ENCODE measurements at regions not wholly inside any gene's neighbourhood (a gene's known extent, or its start where the extent isn't known, plus 50 kb on each side); places are given as distances from the start of the nearest gene placed in this dataset.

- Histone ChIP-seq H3K4me3 (no peak overlapping the region), H3K27ac (no peak overlapping the region), H3K27me3 (no peaks in the 10 kb centered on the region), H3K4me1 (peaks cover 0 to 11% of the 10 kb centered on the region in 2 donors), H3K36me3 (no peaks in the 10 kb centered on the region), H3K9me3 (peaks cover 0 to 4% of the 10 kb centered on the region in 2 donors)
- TF ChIP-seq, protein P1, sequence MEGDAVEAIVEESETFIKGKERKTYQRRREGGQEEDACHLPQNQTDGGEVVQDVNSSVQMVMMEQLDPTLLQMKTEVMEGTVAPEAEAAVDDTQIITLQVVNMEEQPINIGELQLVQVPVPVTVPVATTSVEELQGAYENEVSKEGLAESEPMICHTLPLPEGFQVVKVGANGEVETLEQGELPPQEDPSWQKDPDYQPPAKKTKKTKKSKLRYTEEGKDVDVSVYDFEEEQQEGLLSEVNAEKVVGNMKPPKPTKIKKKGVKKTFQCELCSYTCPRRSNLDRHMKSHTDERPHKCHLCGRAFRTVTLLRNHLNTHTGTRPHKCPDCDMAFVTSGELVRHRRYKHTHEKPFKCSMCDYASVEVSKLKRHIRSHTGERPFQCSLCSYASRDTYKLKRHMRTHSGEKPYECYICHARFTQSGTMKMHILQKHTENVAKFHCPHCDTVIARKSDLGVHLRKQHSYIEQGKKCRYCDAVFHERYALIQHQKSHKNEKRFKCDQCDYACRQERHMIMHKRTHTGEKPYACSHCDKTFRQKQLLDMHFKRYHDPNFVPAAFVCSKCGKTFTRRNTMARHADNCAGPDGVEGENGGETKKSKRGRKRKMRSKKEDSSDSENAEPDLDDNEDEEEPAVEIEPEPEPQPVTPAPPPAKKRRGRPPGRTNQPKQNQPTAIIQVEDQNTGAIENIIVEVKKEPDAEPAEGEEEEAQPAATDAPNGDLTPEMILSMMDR (IDR thresholded peaks at IDR 0.05) = no peak
- no peak for DNase-seq (ENCODE audit: low spot score)
These were observed 136.2 kb upstream of the RASSF8 start for GRCh38 chr12:25822281-25822680.

- TF ChIP-seq, protein P1 (IDR thresholded peaks at IDR 0.05) = no peak
- no peaks in the 10 kb centered on the region for H3K9me3 ChIP-seq
- H3K27ac ChIP-seq = no peak overlapping the region
- H3K36me3 ChIP-seq = no peaks in the 10 kb centered on the region
- peaks cover 0 to 23% of the 10 kb centered on the region in 2 donors for H3K4me1 ChIP-seq
- no peaks in the 10 kb centered on the region for H3K27me3 ChIP-seq
- DNase-seq (ENCODE audit: low spot score) = no peak
- no peak overlapping the region for H3K4me3 ChIP-seq
These were observed 133.7 kb upstream of the RASSF8 start for GRCh38 chr12:25824734-25825133.

- no peak overlapping the region for H3K27ac ChIP-seq
These were observed 133.0 kb upstream of the RASSF8 start for GRCh38 chr12:25825446-25825845.

DNA sequence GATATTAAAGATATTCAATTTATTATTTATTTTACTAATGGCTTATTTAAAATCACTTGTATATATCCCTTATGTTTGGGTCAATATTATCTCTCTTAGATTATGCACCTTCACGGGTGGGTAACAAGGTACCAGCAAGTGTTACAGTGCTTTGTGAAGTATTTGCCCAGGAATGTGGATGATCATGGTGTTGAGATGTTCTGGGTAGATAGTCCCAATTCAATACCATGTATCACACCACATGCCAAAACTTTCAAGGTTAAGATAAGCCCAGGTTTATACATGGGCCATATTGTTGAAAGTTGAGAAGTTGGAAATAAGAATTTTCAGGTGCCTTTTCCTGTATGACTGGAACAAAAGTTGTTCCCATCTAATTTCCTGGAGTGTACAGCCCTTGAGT lies 131.3 kb upstream of the RASSF8 start:
- no peaks in the 10 kb centered on the region for H3K9me3 ChIP-seq
- no peaks in the 10 kb centered on the region for H3K36me3 ChIP-seq
- H3K27me3 ChIP-seq = no peaks in the 10 kb centered on the region
- TF ChIP-seq, protein P1 (IDR thresholded peaks at IDR 0.05) = no peak
- no peak overlapping the region for H3K4me3 ChIP-seq
- DNase-seq (ENCODE audit: low spot score) = no peak
- peaks cover 0 to 23% of the 10 kb centered on the region in 2 donors for H3K4me1 ChIP-seq
- H3K27ac ChIP-seq = no peak overlapping the region

More at GRCh38 chr12:25825446-25825845, 133.0 kb upstream of the RASSF8 start:
- H3K4me3 ChIP-seq = no peak overlapping the region
- no peaks in the 10 kb centered on the region for H3K27me3 ChIP-seq
- no peak for DNase-seq (ENCODE audit: low spot score)
- H3K4me1 ChIP-seq = peaks cover 0 to 23% of the 10 kb centered on the region in 2 donors
- no peaks in the 10 kb centered on the region for H3K36me3 ChIP-seq
- no peaks in the 10 kb centered on the region for H3K9me3 ChIP-seq
- TF ChIP-seq, protein P1 (IDR thresholded peaks at IDR 0.05) = no peak

DNA sequence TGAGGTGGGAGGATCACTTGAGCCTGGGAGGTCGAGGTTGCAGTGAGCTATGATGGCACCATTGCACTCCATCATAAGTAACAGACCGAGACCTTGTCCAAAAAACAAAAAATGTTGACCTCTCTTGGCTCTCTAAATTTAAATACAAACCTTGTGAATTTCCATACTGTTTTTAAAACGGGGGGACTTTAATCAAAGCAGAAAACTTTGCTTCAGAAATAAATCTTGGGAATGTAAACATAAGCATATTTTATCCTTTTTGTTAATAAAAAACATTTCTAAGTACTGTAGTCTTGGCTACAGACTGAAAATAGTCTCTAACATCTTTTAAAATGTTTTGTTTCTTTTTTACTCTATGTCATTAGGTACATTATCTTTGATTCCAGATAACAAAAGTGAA lies 130.7 kb upstream of the RASSF8 start:
- Histone ChIP-seq H3K9me3 (no peaks in the 10 kb centered on the region), H3K27me3 (no peaks in the 10 kb centered on the region), H3K4me3 (no peak overlapping the region), H3K36me3 (no peaks in the 10 kb centered on the region), H3K27ac (no peak overlapping the region), H3K4me1 (peaks cover 0 to 23% of the 10 kb centered on the region in 2 donors)
- TF ChIP-seq, protein P1 (IDR thresholded peaks at IDR 0.05) = no peak
- no peak for DNase-seq (ENCODE audit: low spot score)

- peaks cover 0 to 23% of the 10 kb centered on the region in 2 donors for H3K4me1 ChIP-seq
- no peaks in the 10 kb centered on the region for H3K27me3 ChIP-seq
- H3K9me3 ChIP-seq = no peaks in the 10 kb centered on the region
- no peaks in the 10 kb centered on the region for H3K36me3 ChIP-seq
- no peak overlapping the region for H3K4me3 ChIP-seq
- no peak for DNase-seq (ENCODE audit: low spot score)
- H3K27ac ChIP-seq = peak overlapping the region in 1 of 2 donors; percentile 26
- TF ChIP-seq, protein P1 (IDR thresholded peaks at IDR 0.05) = no peak
These were observed 130.3 kb upstream of the RASSF8 start for GRCh38 chr12:25828188-25828587.
